Stimulated activated CD4-positive, alpha-beta T cell treated with anti-CD3 and anti-CD28 coated beads, Interleukin-1b, Interleukin-23, amount 100 ng/mL, for 48 hours (primary cell): ENCODE measurements at regions not wholly inside any gene's neighbourhood (a gene's known extent, or its start where the extent isn't known, plus 50 kb on each side); places are given as distances from the start of the nearest gene placed in this dataset.

ENCODE experiments used
- DNase-seq: peaks from one replicate; pipeline ENCODE4 v3.0.0-alpha.2; 2020

GRCh38 chr5:173524136-173524535 lies 92.3 kb downstream of the BOD1 start:
- DNase-seq: no peak

GRCh38 chr5:173523388-173523787 lies 93.1 kb downstream of the BOD1 start:
- no peak for DNase-seq

DNA sequence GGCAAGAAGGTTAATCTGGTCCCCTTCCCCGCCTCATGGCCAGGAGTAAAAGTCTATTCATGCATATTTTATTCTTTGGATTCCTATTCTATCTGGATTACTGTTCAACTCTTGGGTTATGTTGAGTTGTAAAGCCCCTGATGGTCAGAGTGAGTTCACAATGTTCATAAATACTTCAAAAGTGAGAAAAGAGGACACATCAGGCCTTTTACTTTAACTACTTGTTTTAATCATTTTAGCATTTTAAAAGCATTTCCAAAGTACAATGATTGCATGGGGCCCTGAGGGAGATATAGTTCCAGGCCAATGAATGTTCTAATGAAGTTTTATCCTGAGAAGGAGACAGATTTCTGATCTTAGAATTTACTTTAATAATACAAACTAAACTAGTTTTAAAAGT lies 93.9 kb downstream of the BOD1 start:
- DNase-seq: no peak

- DNase-seq: no peak
Observed at GRCh38 chr5:173518856-173519255, 97.6 kb downstream of the BOD1 start.

GRCh38 chr5:173517648-173518047 lies 98.8 kb downstream of the BOD1 start:
- DNase-seq: no peak

DNA sequence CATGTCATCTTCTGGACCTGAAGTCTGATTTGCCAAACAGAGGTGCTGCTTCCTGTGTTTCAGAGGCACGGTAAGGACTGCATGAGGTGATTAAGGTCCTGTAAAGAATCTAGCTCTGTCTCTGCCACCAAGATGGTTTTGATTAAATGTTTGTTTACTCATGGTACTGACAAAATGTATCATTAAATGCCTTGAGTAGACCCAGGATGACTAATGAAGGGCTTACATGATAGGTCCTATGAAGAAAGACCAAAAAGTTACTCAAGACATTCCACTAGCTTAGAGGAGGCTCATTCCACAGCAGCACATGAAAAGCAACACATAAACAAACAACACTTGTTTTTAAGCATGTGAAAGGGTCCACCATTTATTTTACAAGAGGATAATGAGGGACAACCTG lies 100.9 kb downstream of the BOD1 start:
- DNase-seq: no peak

DNA sequence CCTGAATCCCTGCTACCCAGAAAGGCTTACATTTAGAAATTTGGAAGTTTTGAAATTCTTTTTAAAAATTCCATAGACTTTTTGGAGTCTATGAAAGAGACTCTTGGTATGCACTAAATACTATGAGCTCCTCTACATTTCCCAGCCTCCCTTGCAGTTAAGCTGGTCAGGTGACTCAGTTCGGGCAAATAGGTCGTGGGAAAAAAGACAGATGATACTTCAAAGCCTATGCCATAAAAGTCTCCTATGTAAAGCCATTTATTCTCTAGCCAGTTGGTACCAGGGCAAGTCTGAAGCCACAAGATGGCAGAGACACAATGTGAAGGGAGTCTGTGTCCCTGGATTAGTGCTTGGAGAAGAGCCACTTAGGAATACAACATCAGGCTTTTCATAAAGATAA lies 101.8 kb downstream of the BOD1 start:
- DNase-seq: no peak

GRCh38 chr5:173513521-173513991 lies 102.9 kb downstream of the BOD1 start:
- DNase-seq: no peak

- DNase-seq: no peak
Observed at GRCh38 chr5:173512637-173513435, 103.6 kb downstream of the BOD1 start.

- no peak for DNase-seq
Observed at GRCh38 chr5:173509060-173509459, 107.4 kb downstream of the BOD1 start.

DNA sequence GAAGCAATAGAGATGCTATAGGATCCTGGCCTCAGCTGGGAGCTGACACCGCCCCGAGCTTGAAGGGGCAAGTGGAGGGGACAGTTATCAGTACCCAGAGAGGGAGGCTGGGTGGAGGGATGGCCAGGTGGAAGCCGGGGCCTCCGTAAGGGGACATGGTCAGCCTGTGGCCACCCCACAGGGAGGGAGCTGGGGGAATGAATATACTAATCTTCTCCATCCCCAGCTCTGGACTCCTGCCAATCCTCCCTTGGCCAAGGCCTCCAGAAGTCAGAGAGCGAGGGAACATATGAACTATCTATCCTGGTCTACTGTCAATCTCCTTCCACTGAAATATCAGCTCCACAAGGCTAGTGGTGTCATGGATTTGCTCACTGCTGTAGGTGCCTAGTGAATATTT lies 109.3 kb downstream of the BOD1 start:
- DNase-seq: no peak

- no peak for DNase-seq
Observed at GRCh38 chr5:173505634-173506033, 110.8 kb downstream of the BOD1 start.

GRCh38 chr5:173501922-173502321 lies 114.5 kb downstream of the BOD1 start:
- DNase-seq: no peak

GRCh38 chr5:173501271-173501670 lies 115.2 kb downstream of the BOD1 start:
- no peak for DNase-seq

GRCh38 chr5:173500213-173500560 lies 116.3 kb downstream of the BOD1 start:
- no peak for DNase-seq

- no peak for DNase-seq
Observed at GRCh38 chr5:173499471-173500212, 116.8 kb downstream of the BOD1 start.

DNA sequence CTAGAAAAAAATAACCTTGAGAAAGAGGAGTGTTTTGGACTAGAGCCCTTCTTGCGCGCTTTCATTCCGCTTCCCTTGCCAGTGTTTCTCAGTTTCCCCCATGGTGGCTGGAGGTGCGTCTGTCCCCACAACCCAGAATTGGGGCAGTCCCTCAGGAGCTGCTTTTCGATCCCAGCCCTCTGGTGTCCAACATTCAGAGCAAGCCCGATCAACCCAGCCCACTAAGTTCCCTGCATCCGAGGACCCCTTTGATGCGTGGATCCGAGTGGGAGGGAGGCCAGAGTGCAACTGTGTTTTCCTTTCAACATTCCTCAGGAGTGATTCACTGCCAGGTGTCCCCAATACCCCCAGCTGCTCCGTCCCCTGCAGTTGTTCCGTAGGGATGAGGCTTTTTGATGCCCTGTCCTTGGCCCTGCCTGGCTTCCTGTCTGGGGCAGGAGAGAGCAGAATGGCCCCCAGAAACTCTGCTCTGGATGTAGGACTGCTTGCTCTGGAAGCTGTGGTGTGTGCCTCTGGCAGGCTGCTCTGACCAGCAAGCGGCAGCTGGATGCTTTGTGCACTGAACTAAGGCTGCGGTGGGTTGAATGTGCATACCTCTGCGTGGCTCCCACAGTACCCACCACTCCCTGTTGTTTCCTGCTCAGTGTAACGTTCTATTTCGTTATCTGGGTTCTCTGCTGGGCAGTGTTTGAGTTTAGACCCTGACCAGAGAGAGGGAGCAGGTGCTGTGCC lies 117.5 kb downstream of the BOD1 start:
- DNase-seq: no peak

GRCh38 chr5:173498286-173498685 lies 118.2 kb downstream of the BOD1 start:
- no peak for DNase-seq

GRCh38 chr5:173497685-173498084 lies 118.8 kb downstream of the BOD1 start:
- DNase-seq: no peak

DNA sequence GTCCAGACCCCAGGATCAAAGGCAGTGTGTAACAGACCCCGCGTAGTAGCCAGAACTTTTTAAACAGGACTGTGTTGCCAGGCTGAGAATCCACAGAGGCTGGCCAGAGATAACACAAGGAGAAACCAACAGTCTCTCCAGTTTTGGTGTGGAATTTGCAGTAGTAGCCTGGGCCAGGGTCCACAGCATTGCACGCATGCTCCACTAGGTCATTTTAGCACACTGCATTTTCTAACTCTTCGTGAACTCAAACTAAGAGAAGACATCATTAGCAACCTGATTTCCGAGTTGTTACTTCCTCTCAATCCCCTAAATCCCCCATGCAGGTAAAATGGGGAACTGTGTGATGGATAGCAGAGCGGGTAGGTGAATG lies 119.6 kb downstream of the BOD1 start:
- DNase-seq: no peak

GRCh38 chr5:173496129-173496882 lies 120.1 kb downstream of the BOD1 start:
- no peak for DNase-seq

DNA sequence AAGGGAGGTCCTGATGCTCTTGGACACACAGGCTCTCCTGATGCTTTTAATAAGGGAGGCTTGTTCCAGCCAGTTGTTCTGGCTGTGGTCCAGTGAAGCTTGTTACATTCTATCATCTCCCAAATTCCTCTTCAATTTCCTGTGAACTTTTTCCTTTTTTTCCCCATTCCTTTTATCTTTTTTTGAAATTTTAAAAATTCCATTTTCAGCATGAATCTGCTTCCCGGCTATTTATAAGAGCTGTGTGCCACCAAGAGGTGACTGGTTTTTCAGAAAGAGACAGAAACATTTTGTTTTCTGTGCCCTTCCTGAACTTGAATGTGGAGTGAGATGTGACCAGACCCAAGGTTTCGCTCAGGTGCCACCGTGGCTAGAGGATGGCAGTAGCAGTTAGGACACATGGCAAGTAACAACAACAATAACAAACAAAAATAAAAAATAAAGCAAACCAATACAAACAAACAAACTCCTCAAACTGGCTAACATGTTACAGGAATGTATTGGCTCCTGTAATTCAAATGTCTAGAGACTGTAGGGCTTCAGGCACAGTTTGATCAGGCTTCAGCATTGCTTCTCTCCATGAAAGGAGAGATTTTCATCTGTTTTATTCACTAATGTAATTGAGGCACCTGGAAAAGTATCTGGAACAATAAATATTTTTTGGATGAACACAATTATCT lies 121.1 kb downstream of the BOD1 start:
- DNase-seq: no peak
